Suprapubic skin (tissue), 3 donors: ENCODE measurements at regions not wholly inside any gene's neighbourhood (a gene's known extent, or its start where the extent isn't known, plus 50 kb on each side); places are given as distances from the start of the nearest gene placed in this dataset.

Experiments used
- POLR2A ChIP-seq, 2 donors: fragments of 450-650 bp; IDR thresholded peaks; one replicate each; pipeline ENCODE4 v1.6.1; 2017; ENCODE audit warnings: antibody characterized with exemption in 2 of 2, mild to moderate bottlenecking in 2 of 2, moderate library complexity in 2 of 2
- TF ChIP-seq, protein P1 (sequence below), 2 donors: fragments of 200-600 bp in 1 of 2; fragments of 450-650 bp in 1 of 2; sonication (generic) in 1 of 2; IDR thresholded peaks; one replicate each; pipeline ENCODE4 v1.5.1; 2016 to 2019; ENCODE audit warnings: antibody characterized with exemption in 2 of 2, mild to moderate bottlenecking in 1 of 2, moderate library complexity in 1 of 2

- no peak for TF ChIP-seq POLR2A (IDR thresholded peaks at IDR 0.05)
- TF ChIP-seq, protein P1, sequence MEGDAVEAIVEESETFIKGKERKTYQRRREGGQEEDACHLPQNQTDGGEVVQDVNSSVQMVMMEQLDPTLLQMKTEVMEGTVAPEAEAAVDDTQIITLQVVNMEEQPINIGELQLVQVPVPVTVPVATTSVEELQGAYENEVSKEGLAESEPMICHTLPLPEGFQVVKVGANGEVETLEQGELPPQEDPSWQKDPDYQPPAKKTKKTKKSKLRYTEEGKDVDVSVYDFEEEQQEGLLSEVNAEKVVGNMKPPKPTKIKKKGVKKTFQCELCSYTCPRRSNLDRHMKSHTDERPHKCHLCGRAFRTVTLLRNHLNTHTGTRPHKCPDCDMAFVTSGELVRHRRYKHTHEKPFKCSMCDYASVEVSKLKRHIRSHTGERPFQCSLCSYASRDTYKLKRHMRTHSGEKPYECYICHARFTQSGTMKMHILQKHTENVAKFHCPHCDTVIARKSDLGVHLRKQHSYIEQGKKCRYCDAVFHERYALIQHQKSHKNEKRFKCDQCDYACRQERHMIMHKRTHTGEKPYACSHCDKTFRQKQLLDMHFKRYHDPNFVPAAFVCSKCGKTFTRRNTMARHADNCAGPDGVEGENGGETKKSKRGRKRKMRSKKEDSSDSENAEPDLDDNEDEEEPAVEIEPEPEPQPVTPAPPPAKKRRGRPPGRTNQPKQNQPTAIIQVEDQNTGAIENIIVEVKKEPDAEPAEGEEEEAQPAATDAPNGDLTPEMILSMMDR (IDR thresholded peaks at IDR 0.05): no peak
These were observed 62.4 kb upstream of the SPATS2L start for GRCh38 chr2:200244111-200244510.
